GM18505 (cell line): ENCODE measurements at regions not wholly inside any gene's neighbourhood (a gene's known extent, or its start where the extent isn't known, plus 50 kb on each side); places are given as distances from the start of the nearest gene placed in this dataset.

Experiments
- ATAC-seq: cut with Tn5 transposase; IDR thresholded peaks from one replicate; pipeline ENCODE4 v1.9.1; 2021; ENCODE audit not compliant: unreplicated experiment
- POLR2A ChIP-seq: IDR thresholded peaks from 4 replicates; pipeline ENCODE4 v1.6.1; 2011; ENCODE audit warnings: borderline replicate concordance; ENCODE audit not compliant: insufficient read depth, insufficient read length; ENCODE audit errors: extremely low read depth

DNA sequence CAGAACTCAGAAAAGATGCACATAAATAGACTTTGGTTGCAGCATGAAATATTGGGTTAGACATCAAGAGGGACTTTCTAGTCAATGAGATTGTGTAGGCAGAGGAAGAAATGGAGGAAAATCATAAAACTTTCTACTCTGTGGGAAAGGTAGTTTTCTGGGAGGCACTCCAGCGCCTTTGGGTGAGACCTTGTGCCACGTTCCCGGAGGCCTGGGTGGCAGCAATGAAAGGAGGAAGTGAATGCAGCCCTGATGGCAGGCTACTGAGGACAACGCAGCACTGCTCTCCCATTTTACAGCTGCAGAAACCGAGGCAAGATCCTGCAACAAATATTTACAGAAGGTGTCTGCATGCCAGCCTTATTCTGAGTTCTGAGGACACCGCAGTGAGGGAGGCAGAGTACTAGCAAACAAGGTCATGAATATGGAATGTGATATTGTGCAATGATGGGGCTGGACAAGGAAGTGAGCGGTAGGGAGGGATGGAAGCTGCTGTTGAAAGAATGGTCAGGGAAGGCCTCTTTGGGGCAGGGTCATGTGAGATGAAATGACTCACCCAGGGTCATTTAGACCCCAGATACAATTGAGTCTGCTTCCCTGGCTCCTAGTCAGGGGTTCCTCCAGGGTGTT is 159.1 kb downstream of the TFAP2C start:
- no peak for ATAC-seq

GRCh38 chr20:56788671-56789610 is 159.8 kb downstream of the TFAP2C start:
- ATAC-seq, result no peak
- no peak for TF ChIP-seq POLR2A

More for the DNA sequence above, 159.1 kb downstream of the TFAP2C start:
- TF ChIP-seq POLR2A, result no peak

DNA sequence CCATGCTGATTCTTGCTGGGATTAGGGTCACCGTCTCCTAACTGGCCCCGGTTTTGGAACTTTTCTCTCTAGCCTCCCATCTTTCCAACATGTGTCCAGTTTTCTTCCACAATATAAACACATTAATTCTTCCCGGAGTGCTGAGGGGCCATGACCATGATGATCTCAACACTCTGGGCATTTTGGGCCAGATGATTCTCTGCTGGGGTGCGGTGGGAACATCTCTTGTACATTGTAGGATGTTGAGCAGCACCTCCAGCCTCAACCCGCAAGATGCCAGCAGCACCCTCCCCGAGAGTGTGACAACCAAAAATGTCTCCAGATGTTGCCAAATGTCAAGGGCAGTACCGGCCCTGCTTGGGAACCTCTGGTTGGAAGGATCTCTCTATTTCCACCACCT is 164.8 kb downstream of the TFAP2C start:
- ATAC-seq, result no peak

GRCh38 chr20:56795492-56795891 is 166.4 kb downstream of the TFAP2C start:
- no peak for ATAC-seq
- no peak for TF ChIP-seq POLR2A

More for the DNA sequence above, 164.8 kb downstream of the TFAP2C start:
- no peak for TF ChIP-seq POLR2A

DNA sequence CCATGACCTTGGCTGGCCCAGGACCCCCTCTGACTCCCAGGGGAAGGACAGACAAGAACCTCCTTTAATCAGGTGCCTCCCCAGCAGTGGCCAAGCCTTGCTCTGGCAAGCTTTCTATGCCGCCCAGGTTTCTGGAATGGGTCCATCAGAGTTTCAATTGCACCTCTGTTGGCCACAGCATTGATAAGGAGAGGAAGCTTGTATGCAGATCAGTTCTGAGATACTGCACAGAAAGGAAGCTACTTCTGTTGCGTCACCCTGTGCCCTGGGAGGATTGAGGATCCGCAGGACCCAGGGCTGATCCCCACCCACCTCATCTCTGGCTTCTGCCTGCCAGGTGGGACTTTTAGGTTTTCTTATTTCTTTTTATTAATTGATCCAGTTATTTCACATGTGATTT is 167.2 kb downstream of the TFAP2C start:
- TF ChIP-seq POLR2A, result no peak
- ATAC-seq, result no peak

- TF ChIP-seq POLR2A, result no peak
Observed at GRCh38 chr20:56797023-56797422, 167.9 kb downstream of the TFAP2C start.

GRCh38 chr20:56798634-56799033 is 169.5 kb downstream of the TFAP2C start:
- ATAC-seq, result no peak
- TF ChIP-seq POLR2A, result no peak

More at GRCh38 chr20:56797023-56797422, 167.9 kb downstream of the TFAP2C start:
- no peak for ATAC-seq

GRCh38 chr20:56799187-56799586 is 170.1 kb downstream of the TFAP2C start:
- TF ChIP-seq POLR2A, result no peak
- ATAC-seq, result no peak

GRCh38 chr20:56800088-56800487 is 171.0 kb downstream of the TFAP2C start:
- ATAC-seq, result no peak
- no peak for TF ChIP-seq POLR2A

DNA sequence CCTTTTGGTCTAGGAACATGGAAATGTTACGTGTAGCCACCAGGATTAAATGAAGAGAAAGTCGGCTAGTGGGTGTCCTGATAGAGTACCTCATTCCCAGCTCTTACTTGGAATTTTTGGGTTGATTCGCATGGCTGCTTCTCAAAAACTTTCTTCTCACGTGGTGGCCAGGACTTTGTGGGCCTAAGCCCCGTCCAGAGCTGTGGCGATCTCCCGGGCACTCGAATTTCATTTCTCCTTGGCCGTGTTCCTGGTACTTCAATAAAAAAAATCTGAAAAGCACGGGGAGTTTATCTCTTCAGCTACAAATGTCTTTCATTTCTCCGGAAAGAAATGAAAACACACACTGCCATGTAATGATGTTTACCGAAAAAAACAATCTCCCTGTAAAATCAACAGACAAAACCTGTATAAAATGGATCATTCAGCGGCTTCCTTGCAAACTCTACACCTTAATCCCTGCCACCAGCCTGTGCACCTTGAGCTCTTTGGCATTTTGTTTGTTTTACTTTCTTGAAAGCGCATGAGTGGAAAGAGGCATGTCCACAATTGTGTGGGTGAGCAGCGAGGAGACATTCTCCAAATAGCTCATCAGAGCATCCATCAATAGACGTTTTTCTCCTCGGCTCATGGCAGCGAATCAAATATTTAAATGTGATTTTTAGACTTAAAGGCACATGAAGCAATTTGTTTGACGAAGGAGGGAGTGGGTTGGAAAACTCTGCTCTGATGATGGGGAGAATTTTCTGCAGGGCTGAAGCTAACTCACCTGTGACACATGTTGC is 173.1 kb downstream of the TFAP2C start:
- no peak for ATAC-seq
- no peak for TF ChIP-seq POLR2A

GRCh38 chr20:56802805-56803204 is 173.7 kb downstream of the TFAP2C start:
- no peak for ATAC-seq
- no peak for TF ChIP-seq POLR2A

DNA sequence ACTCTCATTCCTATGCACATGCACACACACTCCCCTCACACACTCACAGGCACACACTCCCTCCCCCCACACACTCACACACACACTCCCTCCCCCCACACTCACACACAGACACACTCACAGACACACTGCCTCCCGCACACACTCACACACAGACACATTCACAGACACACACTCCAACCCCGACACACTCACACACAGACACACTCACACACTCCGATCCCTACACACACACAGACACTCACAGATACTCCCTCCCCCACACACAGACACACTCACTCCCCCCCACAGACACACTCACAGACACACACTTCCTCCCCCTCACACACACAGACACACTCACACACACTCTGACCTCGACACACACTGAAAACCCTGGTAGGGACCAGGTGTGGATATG is 176.2 kb downstream of the TFAP2C start:
- ATAC-seq, result no peak
- no peak for TF ChIP-seq POLR2A

DNA sequence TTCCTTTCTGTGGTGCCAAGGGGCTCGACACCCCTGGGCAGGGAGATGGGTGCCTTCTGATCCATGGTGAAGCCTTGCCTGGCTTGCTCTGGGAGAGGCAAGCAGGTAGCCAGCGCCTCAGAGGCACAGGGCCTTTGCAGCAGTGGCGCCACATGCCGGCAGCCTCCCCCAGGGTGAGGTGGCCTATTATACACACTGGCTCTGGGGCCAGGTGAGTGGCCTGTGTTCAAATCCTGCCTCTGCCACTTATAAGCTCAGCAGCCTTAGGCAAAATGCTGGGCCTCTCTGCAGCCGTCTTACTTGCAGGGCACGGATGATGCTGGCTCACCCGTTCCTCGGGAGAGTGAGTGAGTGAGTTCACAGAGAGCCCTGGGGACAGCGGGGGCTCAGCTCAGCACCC is 176.9 kb downstream of the TFAP2C start:
- no peak for TF ChIP-seq POLR2A
- no peak for ATAC-seq
